Skeletal muscle tissue (tissue), 3 donors: ENCODE measurements at regions not wholly inside any gene's neighbourhood (a gene's known extent, or its start where the extent isn't known, plus 50 kb on each side); places are given as distances from the start of the nearest gene placed in this dataset.
"Not testable (repeated sequence)": the region's sequence is repeated elsewhere in the genome, so short reads cannot be mapped to it uniquely, and the experiment has no call there.

Source experiments
- H3K27ac ChIP-seq: one replicate; pipeline ENCODE4 v1.7.0; 2013; ENCODE audit warnings: mild to moderate bottlenecking, low read depth, low read length, inconsistent platforms
- H3K27me3 ChIP-seq, 3 donors: one replicate each; pipeline ENCODE4 v1.7.0; 2013; ENCODE audit warnings: low read length in 3 of 3; ENCODE audit not compliant: control insufficient read depth in 3 of 3, insufficient read depth in 3 of 3
- H3K36me3 ChIP-seq, 3 donors: one replicate each; pipeline ENCODE4 v1.7.0; 2013; ENCODE audit warnings: low read length in 3 of 3; ENCODE audit not compliant: control insufficient read depth in 3 of 3, insufficient read depth in 3 of 3
- H3K4me1 ChIP-seq, 3 donors: one replicate each; pipeline ENCODE4 v1.7.0; 2013; ENCODE audit warnings: low read length in 3 of 3, mild to moderate bottlenecking in 3 of 3; ENCODE audit not compliant: control insufficient read depth in 3 of 3, insufficient read depth in 3 of 3
- H3K4me3 ChIP-seq, 3 donors: one replicate each; pipeline ENCODE4 v1.7.0; 2013; ENCODE audit warnings: low read length in 3 of 3
- H3K9ac ChIP-seq, 3 donors: one replicate each; pipeline ENCODE4 v1.7.0; 2013; ENCODE audit warnings: low read length in 3 of 3, mild to moderate bottlenecking in 3 of 3, moderate library complexity in 2 of 3, low read depth in 1 of 3
- H3K9me3 ChIP-seq, 3 donors: one replicate each; pipeline ENCODE4 v1.7.0; 2013; ENCODE audit warnings: low read length in 3 of 3; ENCODE audit not compliant: control insufficient read depth in 3 of 3
- donor health status: Osteomylitis.

- no peak overlapping the region for H3K9ac ChIP-seq
These were observed 143.0 kb upstream of the PITX1 start for GRCh38 chr5:135176991-135177390.

GRCh38 chr5:135174315-135175096 lies 140.5 kb upstream of the PITX1 start:
- H3K27me3 ChIP-seq, result peaks cover 0 to 12% (median 3%) of the 10 kb centered on the region in 3 donors
- no peaks in the 10 kb centered on the region for H3K9me3 ChIP-seq
- H3K9ac ChIP-seq, result no peak overlapping the region
- H3K4me1 ChIP-seq, result no peaks in the 10 kb centered on the region
- no peaks in the 10 kb centered on the region for H3K36me3 ChIP-seq
- H3K27ac ChIP-seq, result no peak overlapping the region
- H3K4me3 ChIP-seq, result no peak overlapping the region

More at GRCh38 chr5:135176991-135177390, 143.0 kb upstream of the PITX1 start:
- Histone ChIP-seq H3K4me1 (no peaks in the 10 kb centered on the region), H3K9me3 (no peaks in the 10 kb centered on the region), H3K36me3 (no peaks in the 10 kb centered on the region), H3K4me3 (no peak overlapping the region), H3K27me3 (peaks cover 0 to 7% (median 0%) of the 10 kb centered on the region in 3 donors), H3K27ac (no peak overlapping the region)

- H3K27ac ChIP-seq, result no peak overlapping the region
- H3K27me3 ChIP-seq, result peaks cover 3 to 12% (median 6%) of the 10 kb centered on the region in 3 donors
- no peaks in the 10 kb centered on the region for H3K36me3 ChIP-seq
- H3K4me1 ChIP-seq, result no peaks in the 10 kb centered on the region
- no peaks in the 10 kb centered on the region for H3K9me3 ChIP-seq
- H3K9ac ChIP-seq, result no peak overlapping the region
- no peak overlapping the region for H3K4me3 ChIP-seq
These were observed 139.7 kb upstream of the PITX1 start for GRCh38 chr5:135173662-135174290.

DNA sequence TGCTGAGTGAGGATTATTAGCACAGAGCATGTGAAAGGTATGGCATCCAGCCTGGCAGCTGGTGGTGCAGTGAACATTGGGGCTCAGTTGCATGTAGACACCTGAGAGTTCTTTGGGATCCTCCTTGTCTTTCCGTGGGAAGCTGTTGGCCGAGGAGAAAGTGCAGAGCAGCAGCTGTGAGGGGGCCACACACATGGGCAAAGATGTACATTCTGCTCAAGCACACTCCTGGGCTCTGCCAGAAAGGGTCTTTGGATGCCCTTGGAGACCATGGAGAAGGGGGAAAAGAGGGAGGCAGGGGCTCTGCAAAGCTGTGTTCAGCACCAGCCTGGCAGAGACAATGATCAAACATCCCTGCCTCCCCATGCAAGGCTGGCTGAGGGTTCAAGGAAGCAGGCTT lies 138.7 kb upstream of the PITX1 start:
- Histone ChIP-seq H3K27ac (no peak overlapping the region), H3K4me1 (no peaks in the 10 kb centered on the region), H3K4me3 (no peak overlapping the region), H3K9me3 (no peaks in the 10 kb centered on the region), H3K27me3 (peaks cover 5 to 12% (median 6%) of the 10 kb centered on the region in 3 donors), H3K9ac (no peak overlapping the region), H3K36me3 (no peaks in the 10 kb centered on the region)

GRCh38 chr5:135171336-135171735 lies 137.3 kb upstream of the PITX1 start:
- Histone ChIP-seq H3K36me3 (no peaks in the 10 kb centered on the region), H3K4me3 (no peak overlapping the region), H3K27ac (no peak overlapping the region), H3K9me3 (no peaks in the 10 kb centered on the region), H3K9ac (no peak overlapping the region), H3K4me1 (no peaks in the 10 kb centered on the region), H3K27me3 (peaks cover 6 to 10% (median 7%) of the 10 kb centered on the region in 3 donors)

DNA sequence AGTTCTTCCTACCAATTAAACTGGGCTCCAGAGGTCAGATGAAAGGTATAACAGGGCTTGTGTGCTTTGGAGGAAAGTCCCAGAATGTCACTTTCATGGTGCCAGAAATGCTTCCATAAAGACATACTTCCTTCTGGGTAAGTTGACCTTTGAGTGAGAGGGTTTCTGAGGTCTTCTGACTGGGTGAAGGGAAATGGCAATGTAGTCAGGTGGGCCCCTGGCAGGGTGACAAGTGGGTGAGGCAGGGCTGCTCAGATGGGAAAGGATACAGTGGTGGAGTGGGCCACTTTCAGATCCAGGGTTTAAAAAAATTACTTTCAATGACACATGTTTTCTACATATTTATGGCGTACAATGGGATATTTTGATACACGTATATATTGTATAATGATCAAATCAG lies 136.5 kb upstream of the PITX1 start:
- Histone ChIP-seq H3K4me3 (no peak overlapping the region), H3K36me3 (no peaks in the 10 kb centered on the region), H3K27me3 (peaks cover 6 to 10% (median 7%) of the 10 kb centered on the region in 3 donors), H3K9me3 (no peaks in the 10 kb centered on the region), H3K4me1 (no peaks in the 10 kb centered on the region), H3K27ac (no peak overlapping the region), H3K9ac (no peak overlapping the region)

DNA sequence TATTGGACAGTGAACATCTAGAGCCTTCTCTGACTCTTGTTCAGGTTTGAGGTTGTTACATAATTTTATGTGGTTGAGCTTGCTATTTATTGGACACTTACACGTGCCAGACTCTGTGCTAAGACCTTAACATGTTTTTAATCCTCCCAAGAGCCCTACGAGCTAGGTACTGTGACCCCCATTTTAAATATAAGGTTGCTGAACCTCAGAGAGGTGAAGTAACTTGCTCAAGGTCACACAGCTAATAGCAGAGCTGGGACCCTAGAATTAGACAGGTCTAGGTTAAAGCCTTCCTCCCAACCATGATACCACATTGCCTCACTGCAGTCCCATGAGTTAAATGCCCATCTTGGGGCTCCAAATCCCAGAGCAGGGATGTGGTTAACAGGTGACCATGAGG lies 135.7 kb upstream of the PITX1 start:
- Histone ChIP-seq H3K27me3 (peaks cover 6 to 10% (median 7%) of the 10 kb centered on the region in 3 donors), H3K9me3 (no peaks in the 10 kb centered on the region)

DNA sequence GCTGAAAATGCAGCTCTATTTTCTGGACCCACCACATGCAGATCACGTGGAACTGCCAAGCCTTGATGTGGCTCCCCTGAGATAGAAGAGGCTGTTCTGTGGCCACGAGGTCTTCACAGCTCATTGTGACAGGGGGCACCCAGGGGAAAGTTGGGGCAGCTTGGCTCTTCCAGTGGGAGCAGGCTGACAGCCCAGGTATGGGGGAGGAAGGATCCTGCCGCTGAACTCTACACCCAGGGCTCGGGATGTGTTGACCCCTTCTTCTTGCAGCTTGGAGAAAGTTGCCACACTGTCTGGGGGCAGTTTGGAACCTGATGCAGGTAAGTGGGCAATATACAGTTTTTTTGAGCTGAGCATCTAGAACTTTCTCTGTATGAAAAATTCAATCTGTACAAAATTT lies 133.6 kb upstream of the PITX1 start:
- no peak overlapping the region for H3K9ac ChIP-seq
- no peaks in the 10 kb centered on the region for H3K9me3 ChIP-seq
- no peak overlapping the region for H3K27ac ChIP-seq
- no peak overlapping the region for H3K4me3 ChIP-seq
- peaks cover 5 to 13% (median 6%) of the 10 kb centered on the region in 3 donors for H3K27me3 ChIP-seq
- H3K36me3 ChIP-seq, result no peaks in the 10 kb centered on the region
- H3K4me1 ChIP-seq, result no peaks in the 10 kb centered on the region

More for the DNA sequence above, 135.7 kb upstream of the PITX1 start:
- Histone ChIP-seq H3K9ac (no peak overlapping the region), H3K4me1 (no peaks in the 10 kb centered on the region), H3K36me3 (no peaks in the 10 kb centered on the region), H3K27ac (no peak overlapping the region), H3K4me3 (no peak overlapping the region)

GRCh38 chr5:135164873-135165614 lies 131.0 kb upstream of the PITX1 start:
- not testable (repeated sequence) for H3K9me3 ChIP-seq, H3K36me3 ChIP-seq, H3K27ac ChIP-seq, H3K9ac ChIP-seq, H3K4me1 ChIP-seq, H3K4me3 ChIP-seq
- peaks cover 2 to 13% (median 3%) of the 10 kb centered on the region in 3 donors for H3K27me3 ChIP-seq

DNA sequence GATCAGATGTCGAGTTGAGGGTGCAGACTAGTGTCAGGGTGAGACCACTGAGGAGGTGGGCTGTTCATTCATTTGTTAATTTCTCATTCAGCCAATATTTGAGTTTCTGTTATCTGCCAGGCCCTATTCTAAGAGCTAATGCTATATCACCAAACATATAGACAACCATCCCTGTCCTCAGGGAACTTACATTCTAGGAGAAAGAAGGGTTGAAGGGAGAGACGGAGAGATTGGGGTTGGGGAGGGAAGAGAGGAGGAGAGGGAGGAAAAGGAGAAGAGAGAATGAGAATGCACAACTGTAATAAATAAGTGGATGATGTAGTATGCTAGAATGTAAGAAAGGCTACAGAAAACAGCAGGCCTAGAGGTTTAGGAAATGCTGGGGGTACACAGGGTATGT lies 129.9 kb upstream of the PITX1 start:
- Histone ChIP-seq H3K27me3 (peaks cover 0 to 12% (median 2%) of the 10 kb centered on the region in 3 donors), H3K36me3 (no peaks in the 10 kb centered on the region)

More for the DNA sequence above, 129.9 kb upstream of the PITX1 start:
- Histone ChIP-seq H3K9me3 (peaks cover 0 to 3% (median 0%) of the 10 kb centered on the region in 3 donors), H3K9ac (no peak overlapping the region), H3K4me3 (no peak overlapping the region), H3K4me1 (no peaks in the 10 kb centered on the region), H3K27ac (no peak overlapping the region)
